Activated CD4-positive, alpha-beta memory T cell treated with anti-CD3 and anti-CD28 coated beads for 36 hours (primary cell): ENCODE measurements at regions not wholly inside any gene's neighbourhood (a gene's known extent, or its start where the extent isn't known, plus 50 kb on each side); places are given as distances from the start of the nearest gene placed in this dataset.

Source experiments
- CTCF ChIA-PET: fragments of 350-600 bp; sonication (Branson Sonifier 250); formaldehyde crosslinking; loops from one replicate; lab custom pipeline; 2021; ENCODE audit warnings: antibody characterized with exemption, inconsistent platforms; lab: Charles Lee
- POLR2A ChIA-PET: fragments of 350-600 bp; sonication (Branson Sonifier 250); formaldehyde crosslinking; loops from one replicate; lab custom pipeline; 2021; ENCODE audit warnings: antibody characterized with exemption; lab: Charles Lee
- DNase-seq: peaks from one replicate; pipeline ENCODE4 v3.0.0-alpha.2; 2020
- H3K27ac Mint-ChIP-seq: one replicate; pipeline ENCODE4 v1.8.0; 2021; ENCODE audit warnings: mixed read lengths
- H3K27me3 Mint-ChIP-seq: one replicate; pipeline ENCODE4 v1.8.0; 2021; ENCODE audit warnings: mixed read lengths
- H3K36me3 Mint-ChIP-seq: one replicate; pipeline ENCODE4 v1.8.0; 2021; ENCODE audit warnings: mixed read lengths
- H3K4me1 Mint-ChIP-seq: one replicate; pipeline ENCODE4 v1.8.0; 2021; ENCODE audit warnings: low read depth, mixed read lengths
- H3K4me3 Mint-ChIP-seq: one replicate; pipeline ENCODE4 v1.8.0; 2021; ENCODE audit warnings: mild to moderate bottlenecking, mixed read lengths
- H3K9me3 Mint-ChIP-seq: one replicate; pipeline ENCODE4 v1.8.0; 2021; ENCODE audit warnings: mixed read lengths
- intact Hi-C: fragments of 100-400 bp; cut with micrococcal nuclease; formaldehyde crosslinking; loops from one replicate; pipeline ENCODE4 v1.15.1; 2023

- ChIA-PET POLR2A (no interaction called here), CTCF (no interaction called here)
- Mint-ChIP-seq H3K27me3 (peaks cover 3% of the 10 kb centered on the region), H3K4me1 (no peaks in the 10 kb centered on the region), H3K9me3 (no peaks in the 10 kb centered on the region), H3K27ac (no peak overlapping the region), H3K36me3 (no peaks in the 10 kb centered on the region), H3K4me3 (no peak overlapping the region)
- intact Hi-C loops: no loop called here
- no peak for DNase-seq
These were observed 284.6 kb downstream of the PTBP2 start for GRCh38 chr1:97006044-97006661.

GRCh38 chr1:97007840-97008604 is 286.4 kb downstream of the PTBP2 start:
- Mint-ChIP-seq H3K4me1 (no peaks in the 10 kb centered on the region), H3K4me3 (no peak overlapping the region), H3K9me3 (no peaks in the 10 kb centered on the region), H3K36me3 (no peaks in the 10 kb centered on the region), H3K27me3 (peaks cover 3% of the 10 kb centered on the region), H3K27ac (no peak overlapping the region)
- DNase-seq: no peak
- intact Hi-C loops: no loop called here
- CTCF ChIA-PET: interaction anchor here (1.0 kb wide), 1 partner anchor 12 kb away, joined by 3 read pairs; no protein-coding TSS in a partner anchor
- POLR2A ChIA-PET: no interaction called here

DNA sequence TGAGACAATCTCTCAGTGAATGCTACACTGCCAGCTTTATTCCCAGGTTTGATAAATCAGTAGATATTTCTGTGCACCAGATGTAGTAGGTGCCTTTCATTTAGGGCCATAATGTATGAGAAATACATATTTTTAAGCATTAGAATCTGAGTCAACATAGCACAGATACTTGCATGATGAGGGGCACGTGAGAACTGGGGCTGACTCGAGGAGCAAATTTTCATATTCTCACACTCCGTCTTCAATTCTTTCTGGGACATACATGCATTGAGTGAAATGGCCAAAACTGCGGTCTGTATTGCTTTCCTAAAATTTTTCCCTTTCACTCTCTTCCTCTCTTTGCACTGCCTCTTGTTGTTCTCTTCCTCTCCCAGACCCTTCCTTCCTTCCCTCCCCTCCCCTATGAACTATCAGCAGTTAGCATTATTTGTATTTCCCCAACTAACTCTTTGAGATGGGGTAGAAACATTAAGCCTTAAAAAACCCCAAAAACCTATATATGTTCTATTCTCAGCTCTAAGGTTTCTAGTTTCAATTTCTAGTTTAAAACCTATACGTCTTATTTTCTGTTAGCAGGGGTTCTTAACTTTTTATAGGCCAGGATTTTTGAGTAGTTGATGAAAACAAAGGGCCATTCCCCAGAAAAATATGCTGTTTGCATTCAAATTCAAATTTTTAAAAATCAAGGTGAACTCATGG is 289.1 kb downstream of the PTBP2 start:
- POLR2A ChIA-PET: no interaction called here
- Mint-ChIP-seq H3K27me3 (no peaks in the 10 kb centered on the region), H3K4me3 (no peak overlapping the region), H3K27ac (no peak overlapping the region), H3K36me3 (no peaks in the 10 kb centered on the region), H3K9me3 (no peaks in the 10 kb centered on the region), H3K4me1 (no peaks in the 10 kb centered on the region)
- CTCF ChIA-PET: no interaction called here
- DNase-seq: no peak
- intact Hi-C loops: no loop called here

GRCh38 chr1:97013136-97013535 is 291.6 kb downstream of the PTBP2 start:
- H3K4me1 Mint-ChIP-seq: no peaks in the 10 kb centered on the region
- POLR2A ChIA-PET: no interaction called here

DNA sequence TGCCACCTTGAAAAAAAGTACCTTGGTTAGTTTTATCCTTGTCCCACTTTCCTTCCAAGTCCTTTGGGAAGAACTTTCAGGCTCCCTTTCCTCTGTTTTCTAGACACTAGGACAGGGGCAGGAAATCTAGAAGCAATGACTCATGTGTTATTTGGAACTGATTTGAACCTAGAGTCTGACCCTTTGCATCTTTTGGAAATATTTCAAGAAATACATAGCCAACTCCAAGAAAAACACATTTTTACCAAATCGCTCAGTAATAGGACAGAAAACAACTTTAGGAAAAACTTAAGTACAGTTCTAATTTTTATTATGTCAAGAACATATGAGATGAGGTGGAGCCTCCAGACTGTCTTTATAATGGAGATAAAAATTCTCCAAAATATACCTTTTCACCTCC is 292.4 kb downstream of the PTBP2 start:
- no peak overlapping the region for H3K27ac Mint-ChIP-seq
- no peak overlapping the region for H3K4me3 Mint-ChIP-seq
- DNase-seq: no peak
- H3K36me3 Mint-ChIP-seq: no peaks in the 10 kb centered on the region
- ChIA-PET CTCF (no interaction called here), POLR2A (no interaction called here)
- H3K27me3 Mint-ChIP-seq: peaks cover 4% of the 10 kb centered on the region
- intact Hi-C loops: no loop called here
- H3K9me3 Mint-ChIP-seq: no peaks in the 10 kb centered on the region
- no peaks in the 10 kb centered on the region for H3K4me1 Mint-ChIP-seq

More at GRCh38 chr1:97013136-97013535, 291.6 kb downstream of the PTBP2 start:
- Mint-ChIP-seq H3K4me3 (no peak overlapping the region), H3K36me3 (no peaks in the 10 kb centered on the region), H3K27me3 (peaks cover under 1% of the 10 kb centered on the region), H3K9me3 (no peaks in the 10 kb centered on the region), H3K27ac (no peak overlapping the region)
- no peak for DNase-seq
- CTCF ChIA-PET: no interaction called here
- intact Hi-C loops: no loop called here

- Mint-ChIP-seq H3K27ac (no peak overlapping the region), H3K4me1 (no peaks in the 10 kb centered on the region), H3K4me3 (no peak overlapping the region), H3K27me3 (peaks cover 6% of the 10 kb centered on the region), H3K9me3 (no peaks in the 10 kb centered on the region), H3K36me3 (no peaks in the 10 kb centered on the region)
- intact Hi-C loops: no loop called here
- ChIA-PET POLR2A (no interaction called here), CTCF (no interaction called here)
- DNase-seq: no peak
These were observed 292.8 kb downstream of the PTBP2 start for GRCh38 chr1:97014426-97014825.

DNA sequence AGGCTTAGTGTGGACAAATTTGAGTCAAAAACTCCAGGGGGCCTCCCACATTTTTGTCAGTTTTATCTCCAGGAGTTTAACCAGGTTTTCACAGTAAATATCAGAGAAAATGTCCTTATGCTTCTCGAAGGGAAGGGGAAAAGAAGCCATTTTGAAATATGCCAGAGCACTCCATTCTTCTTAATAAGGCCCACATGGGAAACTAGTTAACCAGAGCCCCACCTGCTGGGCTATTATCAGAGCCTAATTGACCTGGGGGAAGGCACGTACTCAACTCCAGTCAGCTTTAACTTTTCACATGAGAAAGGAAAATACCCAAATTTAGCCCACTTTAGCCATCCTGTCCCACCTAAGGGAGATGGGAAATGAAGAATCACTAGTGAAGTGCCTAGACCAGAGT is 296.3 kb downstream of the PTBP2 start:
- no peak overlapping the region for H3K4me3 Mint-ChIP-seq
- no peaks in the 10 kb centered on the region for H3K4me1 Mint-ChIP-seq
- intact Hi-C loops: no loop called here
- no peak for DNase-seq
- no peaks in the 10 kb centered on the region for H3K9me3 Mint-ChIP-seq
- ChIA-PET POLR2A (no interaction called here), CTCF (no interaction called here)
- peaks cover 7% of the 10 kb centered on the region for H3K27me3 Mint-ChIP-seq
- no peak overlapping the region for H3K27ac Mint-ChIP-seq
- H3K36me3 Mint-ChIP-seq: no peaks in the 10 kb centered on the region
